Heart right ventricle (tissue), 16 donors: ENCODE measurements at regions not wholly inside any gene's neighbourhood (a gene's known extent, or its start where the extent isn't known, plus 50 kb on each side); places are given as distances from the start of the nearest gene placed in this dataset.

Experiments used
- ATAC-seq, 8 donors: fragments of 200-7000 bp; cut with Tn5 transposase; one replicate each; pipeline ENCODE4 v1.9.1; 2020; ENCODE audit warnings: mild to moderate bottlenecking in 8 of 8, moderate library complexity in 8 of 8, moderate number of reproducible peaks in 1 of 8
- DNase-seq, 2 donors: peaks; one replicate each; pipeline ENCODE4 v3.0.0-alpha.2; 2020
- H3K27ac ChIP-seq, 10 donors: fragments of 200-600 bp; sonication (generic) in 2 of 10; one replicate each; pipeline versions ENCODE4 v1.5.0 to v1.8.0; 2020 to 2022; ENCODE audit warnings: mild to moderate bottlenecking in 3 of 10
- H3K27me3 ChIP-seq, 7 donors: fragments of 200-600 bp; one replicate each; pipeline ENCODE4 v1.8.0; 2021 to 2022; ENCODE audit warnings: mild to moderate bottlenecking in 2 of 7
- H3K36me3 ChIP-seq, 9 donors: fragments of 200-600 bp; sonication (generic) in 1 of 9; one replicate each; pipeline versions ENCODE4 v1.5.0 to v1.8.0; 2020 to 2022; ENCODE audit warnings: mild to moderate bottlenecking in 2 of 9
- H3K4me1 ChIP-seq, 9 donors: fragments of 200-600 bp; sonication (generic) in 1 of 9; one replicate each; pipeline versions ENCODE4 v1.5.0 to v1.8.0; 2020 to 2022; ENCODE audit warnings: mild to moderate bottlenecking in 4 of 9
- H3K4me3 ChIP-seq, 10 donors: fragments of 200-600 bp; sonication (generic) in 2 of 10; one replicate each; pipeline versions ENCODE4 v1.5.0 to v1.8.0; 2020 to 2022; ENCODE audit warnings: mild to moderate bottlenecking in 7 of 10, moderate library complexity in 2 of 10
- H3K9me3 ChIP-seq, 11 donors: fragments of 200-600 bp in 10 of 11; sonication (generic) in 2 of 11; one replicate each; pipeline versions ENCODE4 v1.5.0 to v1.8.0; 2013 to 2022; ENCODE audit warnings: mild to moderate bottlenecking in 2 of 11, control low read depth in 1 of 11, moderate library complexity in 1 of 11
- CTCF ChIP-seq, 9 donors: fragments of 200-600 bp; sonication (generic) in 2 of 9; IDR thresholded peaks; one replicate each; pipeline versions ENCODE4 v1.5.0 to v1.8.0; 2021 to 2022; ENCODE audit warnings: antibody characterized with exemption in 9 of 9, mild to moderate bottlenecking in 5 of 9, moderate library complexity in 1 of 9
- WGBS, 2 donors: extraction: QIAGEN DNeasy Blood & Tissue Kit; methylation state at CpG; one replicate each; pipeline ENCODE4 v1.1.7; 2013; ENCODE audit warnings: inconsistent platforms in 1 of 2; 5-methylcytosine and 5-hydroxymethylcytosine counted together
- intact Hi-C, 10 donors: fragments of 100-400 bp; cut with DNase I; formaldehyde crosslinking; loops; one replicate each; pipeline versions ENCODE4 v1.11.1 to v1.14.2; 2022
- donor health status: Arrhythmogenic right ventricular cardiomyopathy.
- donor health status: ischemic (EF 13 %, LVEDD 7.1; RV severe dilation, severe dysfunction).
- donor health status: healthy with polysubstance abuse.
- donor health status: DM: no; HTN: yes; CAD: no.
- donor health status: DM: no; HTN: no; CAD: no.
- donor health status: ischemic (EF 25% LVEDD 6.9; RV normal size, moderate dysfunction).
- donor health status: ischemic (EF 25% LVEDD 5.7; RV mildly dilated, moderate dysfunction).
- donor health status: healthy.
- donor health status: DM: yes; HTN: yes; CAD: no.
- donor health status: Ischemic cardiomyopathy.
- donor health status: ischemic (EF 35%, LVEDD 5.7; RV mildly dilated, moderate dysfunction).
- donor health status: nonischemic (EF 11% LVEDD 7.7; RV severe dilation, severe dysfunction).
- donor health status: DM: yes; HTN: yes; CAD: no.
- donor health status: PGD.
- donor health status: ischemic (EF 29% LVEDD 5.4; RV normal size, mild dysfunction).
- donor health status: nonischemic (EF 23%, LVEDD 6.1; RV moderate dilation, normal function).

GRCh38 chr5:144788046-144788445, 617.4 kb downstream of the KCTD16 start:
- ATAC-seq = no peak
- intact Hi-C loops = no loop called here
- no peak for DNase-seq
- H3K9me3 ChIP-seq = peaks cover 0 to 18% (median 6%) of the 10 kb centered on the region in 11 donors
- H3K27me3 ChIP-seq = no peaks in the 10 kb centered on the region
- no peak overlapping the region for H3K27ac ChIP-seq
- H3K4me3 ChIP-seq = no peak overlapping the region
- no peaks in the 10 kb centered on the region for H3K4me1 ChIP-seq
- 83 to 86% methylated on average over 1 of the region's 1 CpG for WGBS, 2 donors
- no peaks in the 10 kb centered on the region for H3K36me3 ChIP-seq
- TF ChIP-seq CTCF (IDR thresholded peaks at IDR 0.05) = no peak

- TF ChIP-seq CTCF (IDR thresholded peaks at IDR 0.05) = no peak
- Histone ChIP-seq H3K4me1 (no peaks in the 10 kb centered on the region), H3K4me3 (no peak overlapping the region), H3K9me3 (no peaks in the 10 kb centered on the region), H3K36me3 (no peaks in the 10 kb centered on the region), H3K27me3 (peaks cover 0 to 10% (median 0%) of the 10 kb centered on the region in 7 donors), H3K27ac (no peak overlapping the region)
- ATAC-seq = no peak
- WGBS, 2 donors = 86 to 89% methylated on average over 3 of the region's 3 CpGs
- intact Hi-C loops = no loop called here
- DNase-seq = no peak
Observed at GRCh38 chr5:144779368-144779767, 608.7 kb downstream of the KCTD16 start.

- no peak overlapping the region for H3K4me3 ChIP-seq
- no peaks in the 10 kb centered on the region for H3K36me3 ChIP-seq
- ATAC-seq (no peak), DNase-seq (no peak)
- no peaks in the 10 kb centered on the region for H3K9me3 ChIP-seq
- H3K27ac ChIP-seq = no peak overlapping the region
- TF ChIP-seq CTCF (IDR thresholded peaks at IDR 0.05) = no peak
- no peaks in the 10 kb centered on the region for H3K4me1 ChIP-seq
- intact Hi-C loops = no loop called here
- WGBS, 2 donors = 64 to 78% methylated on average over 2 of the region's 2 CpGs
- peaks cover 0 to 10% (median 0%) of the 10 kb centered on the region in 7 donors for H3K27me3 ChIP-seq
Observed at GRCh38 chr5:144778561-144778960, 607.9 kb downstream of the KCTD16 start.

- H3K4me1 ChIP-seq = no peaks in the 10 kb centered on the region
- H3K4me3 ChIP-seq = no peak overlapping the region
- 67 to 69% methylated on average over 1 of the region's 1 CpG for WGBS, 2 donors
- H3K27ac ChIP-seq = no peak overlapping the region
- DNase-seq = no peak
- H3K36me3 ChIP-seq = no peaks in the 10 kb centered on the region
- peaks cover 0 to 10% (median 0%) of the 10 kb centered on the region in 7 donors for H3K27me3 ChIP-seq
- H3K9me3 ChIP-seq = no peaks in the 10 kb centered on the region
- ATAC-seq = no peak
- no peak for TF ChIP-seq CTCF (IDR thresholded peaks at IDR 0.05)
- intact Hi-C loops = no loop called here
Observed at GRCh38 chr5:144774197-144774596, 603.5 kb downstream of the KCTD16 start.
